Stimulated activated CD4-positive, alpha-beta T cell treated with anti-CD3 and anti-CD28 coated beads, Interleukin-2, amount 100 ng/mL, for 48 hours (primary cell): ENCODE measurements at regions not wholly inside any gene's neighbourhood (a gene's known extent, or its start where the extent isn't known, plus 50 kb on each side); places are given as distances from the start of the nearest gene placed in this dataset.

Experiments
- DNase-seq, 2 donors: peaks; one replicate each; pipeline ENCODE4 v3.0.0-alpha.2; 2020

DNA sequence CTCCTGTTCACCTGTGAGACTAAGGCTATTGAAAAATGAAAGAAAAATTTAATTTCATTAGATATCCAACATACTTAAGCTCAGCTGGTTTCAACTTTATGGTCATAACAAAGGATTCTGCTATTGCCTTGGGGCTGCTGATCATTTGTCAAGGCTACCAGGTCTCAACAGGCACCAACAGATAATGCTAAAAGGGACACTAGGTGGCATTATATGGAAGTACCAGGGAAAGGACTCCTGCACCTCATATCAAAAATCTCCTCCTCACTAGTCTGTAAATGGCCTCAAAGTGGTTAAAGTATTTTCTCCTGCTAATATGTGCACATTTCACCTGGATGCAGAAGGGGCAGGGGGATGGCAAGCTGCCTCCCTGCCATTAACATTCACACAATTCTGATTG lies 167.9 kb upstream of the REG3A start:
- no peak for DNase-seq

DNA sequence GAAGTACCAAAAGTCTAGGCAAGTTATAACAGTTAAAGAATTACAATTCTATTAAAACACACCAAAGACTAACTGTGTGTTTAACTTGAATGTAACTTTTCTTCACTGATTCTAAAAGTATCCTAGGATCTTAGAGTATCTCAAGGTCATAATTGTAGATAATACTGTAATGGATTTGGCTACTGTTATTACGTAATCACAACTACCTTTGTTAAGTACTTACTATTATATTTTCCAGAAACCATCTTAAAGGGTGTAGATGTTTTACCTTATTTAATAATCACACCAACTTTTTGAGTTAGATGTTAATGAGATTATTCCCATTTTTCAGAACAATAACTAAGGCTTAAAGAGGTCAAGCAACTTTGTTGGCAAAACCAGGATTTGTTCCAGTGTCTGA lies 161.3 kb upstream of the REG3A start:
- DNase-seq, result no peak

DNA sequence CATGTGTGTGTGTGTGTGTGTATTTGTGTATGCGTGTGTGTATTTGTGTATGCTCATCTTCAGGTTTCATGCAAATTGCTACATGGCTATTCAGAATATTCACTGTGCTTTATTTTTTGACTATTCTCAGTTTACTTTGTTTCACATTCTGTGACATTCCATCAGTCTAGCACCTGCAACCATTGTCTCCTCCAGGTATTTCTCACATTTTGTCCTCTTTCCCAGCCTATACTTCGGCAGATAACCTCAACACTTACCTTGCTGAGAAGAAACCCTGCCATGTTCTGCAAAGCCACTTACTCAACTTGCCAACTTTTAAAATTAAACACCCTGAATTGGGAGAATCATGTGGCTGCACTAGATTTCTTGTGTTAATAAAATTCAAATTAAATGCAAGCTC lies 135.4 kb upstream of the REG3A start:
- DNase-seq, result no peak

DNA sequence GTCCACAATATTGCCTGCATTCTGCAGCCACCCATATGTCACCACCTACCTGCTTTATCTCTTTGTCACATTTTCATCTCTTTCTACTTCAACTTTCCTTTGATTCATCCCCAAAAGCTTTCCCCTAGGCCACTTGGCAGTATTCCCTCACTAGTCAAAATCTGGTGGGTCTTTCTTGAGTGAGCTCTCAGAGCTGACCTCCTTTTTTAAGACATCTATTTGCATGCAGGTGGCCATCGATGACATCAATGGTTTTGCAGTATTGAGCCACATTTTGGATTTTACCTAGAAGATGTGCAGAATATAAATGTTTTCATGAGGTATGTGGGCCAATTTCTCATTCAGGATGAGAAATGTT lies 133.4 kb upstream of the REG3A start:
- DNase-seq, result no peak

DNA sequence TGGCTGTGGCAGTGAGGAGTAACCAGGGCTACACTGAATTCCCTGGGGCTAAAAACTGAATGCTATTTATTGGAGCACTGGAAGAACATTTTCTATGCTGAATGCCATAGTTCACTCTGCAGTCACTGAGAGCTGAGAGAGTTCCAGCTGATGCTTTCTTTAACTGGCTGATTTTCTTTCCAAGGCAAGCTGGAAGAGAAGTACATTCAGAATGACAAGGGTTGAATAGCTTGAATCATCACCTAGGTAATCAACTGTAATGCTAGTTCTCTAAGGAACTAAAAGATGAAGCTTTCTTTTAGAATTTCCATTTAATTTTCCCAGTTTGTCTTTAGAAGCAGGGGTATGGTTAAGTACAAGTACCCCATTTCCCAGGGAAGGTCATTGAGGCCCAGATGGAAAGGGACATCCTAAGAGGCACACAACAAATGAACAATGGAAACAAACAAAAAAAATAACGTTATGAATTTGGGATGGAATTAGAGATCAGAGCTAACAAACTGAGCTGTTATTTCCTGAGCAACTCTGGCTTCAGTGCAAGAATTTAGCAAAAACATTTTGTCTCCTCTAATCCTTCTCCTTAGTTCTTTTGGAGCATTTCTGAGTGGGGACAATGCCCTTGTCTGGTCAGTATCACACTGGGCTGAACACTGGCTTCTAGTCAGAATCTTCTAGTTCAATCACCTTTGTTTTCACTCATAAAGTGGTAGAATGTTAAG lies 132.8 kb upstream of the REG3A start:
- DNase-seq, result no peak

DNA sequence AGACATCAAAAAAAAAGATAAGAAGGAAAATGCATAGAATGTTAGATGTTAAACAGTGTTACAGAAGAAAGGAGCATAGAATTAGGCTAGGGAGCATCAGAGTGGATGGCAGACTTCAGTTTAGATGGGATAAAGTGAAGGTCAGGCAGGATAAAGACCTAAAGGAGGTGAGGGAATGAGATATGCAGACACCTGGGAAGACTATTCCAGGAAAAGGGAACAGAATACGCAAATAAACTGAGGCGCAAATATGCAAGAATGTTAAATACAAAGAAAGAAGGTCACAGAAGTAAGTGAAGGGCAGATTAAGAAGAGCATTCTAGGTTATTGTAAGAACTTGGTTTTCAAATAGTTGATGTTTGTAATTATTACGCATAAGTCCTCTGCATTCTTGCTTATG lies 116.3 kb upstream of the REG3A start:
- DNase-seq, result no peak

DNA sequence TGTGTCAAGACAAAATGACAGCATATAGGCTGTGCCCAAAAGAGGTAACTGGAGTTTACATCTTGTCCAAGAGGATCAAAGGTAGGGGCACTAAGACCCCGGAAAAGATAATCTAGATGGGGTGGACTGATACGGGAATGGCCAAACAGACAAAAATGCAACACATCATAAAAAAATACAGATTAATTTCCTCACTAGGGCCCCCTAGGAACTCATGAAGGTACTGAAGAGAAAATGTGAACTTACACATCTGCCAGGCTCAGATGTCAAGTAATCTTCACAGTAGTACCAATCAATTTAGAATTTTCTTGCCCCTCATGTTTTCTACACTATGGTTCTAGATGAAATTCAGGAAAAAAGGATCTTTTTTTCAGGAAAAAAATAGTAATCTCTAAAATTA lies 115.6 kb upstream of the REG3A start:
- DNase-seq, result no peak

DNA sequence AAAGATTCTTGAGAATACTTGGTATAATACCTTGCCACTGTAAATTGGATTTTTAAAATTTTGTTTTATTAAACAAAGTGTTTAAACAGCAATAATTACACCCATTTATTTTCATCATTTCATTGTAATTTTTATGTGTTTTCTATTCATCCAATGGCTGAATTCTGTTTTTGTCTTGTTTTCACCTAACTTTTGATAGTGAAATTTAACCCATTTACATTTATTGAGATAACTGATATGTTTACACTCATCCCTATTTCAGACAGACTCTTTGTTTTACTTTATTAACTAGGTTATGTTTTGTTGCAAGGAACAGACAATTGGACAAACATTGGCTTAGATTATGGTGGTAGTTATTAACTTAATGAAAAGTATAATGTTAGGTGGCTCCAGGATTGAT lies 113.1 kb upstream of the REG3A start:
- no peak for DNase-seq

DNA sequence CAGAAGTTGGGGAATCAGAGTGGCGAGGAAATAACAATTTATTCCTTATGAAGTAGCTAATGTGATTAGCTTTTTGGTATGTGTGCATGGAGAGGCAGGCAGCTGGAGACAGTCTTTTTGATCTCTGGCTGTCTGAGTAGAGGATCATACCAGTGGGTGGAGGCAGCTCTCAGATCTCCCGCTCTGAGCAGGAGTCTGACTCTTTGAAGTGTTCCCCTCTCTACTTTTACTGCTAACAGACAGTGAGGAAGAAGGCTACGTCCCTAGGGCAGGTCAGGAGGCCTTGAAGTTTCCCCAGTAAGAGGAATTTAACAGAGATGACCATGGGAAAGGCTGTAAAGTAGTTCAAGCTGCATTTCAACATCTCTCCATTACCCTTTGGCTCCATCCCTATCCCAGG lies 111.9 kb upstream of the REG3A start:
- no peak for DNase-seq

DNA sequence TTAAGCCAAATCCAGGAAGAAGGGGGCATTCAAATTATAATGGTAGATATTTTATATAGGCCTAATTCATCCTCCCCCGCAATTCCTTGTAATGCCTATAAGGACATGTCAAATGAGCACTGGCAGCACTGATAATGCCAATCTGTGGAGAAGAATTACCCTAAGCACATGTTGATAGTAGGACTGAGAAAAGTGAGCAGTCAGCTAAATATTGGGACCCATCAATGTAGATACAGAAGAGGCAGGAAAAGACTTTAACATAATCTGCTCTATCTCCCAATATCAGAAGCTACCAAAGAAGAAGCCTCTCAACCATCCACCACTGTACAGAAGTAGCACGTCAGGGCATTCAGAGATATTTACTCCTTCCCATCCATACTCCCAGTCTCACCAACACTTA lies 101.3 kb upstream of the REG3A start:
- DNase-seq, result no peak

DNA sequence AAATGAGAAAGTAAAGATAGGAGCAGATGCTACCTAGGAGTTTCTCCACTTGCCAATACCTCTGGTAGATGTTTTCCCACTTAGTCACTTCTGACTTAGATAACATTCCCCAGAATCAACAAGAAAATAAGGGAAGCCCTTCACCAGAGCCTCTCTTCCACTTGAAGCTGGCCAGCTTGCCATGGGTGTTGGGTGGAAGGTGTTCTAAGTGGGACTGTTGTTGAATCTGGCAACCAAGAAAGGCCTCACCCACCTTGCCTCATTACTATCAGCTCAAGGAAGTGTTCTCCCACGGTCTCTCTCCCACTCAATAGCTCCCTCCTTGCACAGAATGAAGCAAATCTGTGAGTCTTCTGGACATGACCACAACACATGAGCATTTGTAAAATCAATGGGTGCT lies 100.4 kb upstream of the REG3A start:
- no peak for DNase-seq

DNA sequence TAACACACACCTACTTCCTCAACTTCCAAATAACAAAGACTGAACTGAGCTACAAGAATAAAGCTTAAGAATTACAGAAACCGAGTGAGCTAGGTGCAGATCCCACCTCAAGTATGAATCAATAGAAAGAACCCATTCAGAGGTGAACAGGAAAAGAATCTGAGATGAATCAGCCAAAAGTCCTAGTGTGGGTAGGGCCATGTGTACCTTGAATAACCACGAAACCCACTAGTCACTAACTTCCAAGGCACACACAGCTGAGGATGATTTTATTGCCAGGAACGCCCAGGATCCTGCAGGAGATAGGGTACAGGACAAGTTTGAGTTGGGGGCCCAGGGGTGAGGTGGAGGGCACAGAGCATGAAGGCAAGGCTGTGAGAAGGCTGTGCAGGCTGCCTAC lies 99.7 kb upstream of the REG3A start:
- no peak for DNase-seq

DNA sequence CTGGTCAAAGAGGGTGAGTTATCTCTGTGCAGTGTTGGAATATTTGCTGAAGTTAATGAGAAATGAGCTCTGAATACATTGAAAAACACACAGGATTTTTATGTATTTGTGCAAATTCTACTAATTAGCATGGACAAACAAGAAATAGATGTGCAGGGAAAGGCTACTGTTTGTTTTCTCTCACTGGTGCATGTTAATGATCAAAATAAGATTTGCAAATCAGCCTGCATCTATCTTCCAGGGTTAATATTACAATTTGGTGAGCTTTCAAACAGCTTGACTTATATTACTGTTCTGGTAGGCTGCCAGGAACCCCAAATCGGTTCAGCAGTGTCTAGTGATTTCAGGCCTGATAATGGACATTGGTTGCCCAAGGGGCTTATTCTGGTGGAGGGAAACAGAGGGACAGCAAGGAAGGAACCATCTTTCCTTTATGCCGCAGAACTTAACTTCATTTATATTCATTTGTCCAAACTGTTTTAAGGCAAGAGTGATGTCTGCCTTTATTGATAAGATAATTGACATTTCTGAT lies 93.8 kb upstream of the REG3A start:
- DNase-seq, result no peak

DNA sequence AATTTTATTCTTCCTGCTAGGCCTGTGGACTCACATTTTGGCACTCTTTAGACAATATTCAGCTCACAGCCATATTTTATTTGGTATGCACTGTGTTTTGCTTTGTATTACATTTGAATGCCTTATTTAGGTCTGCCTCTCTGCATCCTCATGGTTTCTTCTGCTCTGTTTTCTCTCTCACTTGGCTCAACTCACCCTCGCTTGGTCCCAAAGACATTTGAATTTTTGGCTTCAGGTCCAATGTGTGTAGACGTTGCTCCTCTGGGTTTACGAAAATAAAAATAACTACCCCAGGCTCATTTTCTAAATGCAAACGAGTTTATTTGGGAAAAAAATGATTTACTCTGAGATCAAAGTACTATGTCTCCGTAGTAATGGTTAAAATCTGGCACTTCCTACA lies 91.1 kb upstream of the REG3A start:
- DNase-seq, result no peak

DNA sequence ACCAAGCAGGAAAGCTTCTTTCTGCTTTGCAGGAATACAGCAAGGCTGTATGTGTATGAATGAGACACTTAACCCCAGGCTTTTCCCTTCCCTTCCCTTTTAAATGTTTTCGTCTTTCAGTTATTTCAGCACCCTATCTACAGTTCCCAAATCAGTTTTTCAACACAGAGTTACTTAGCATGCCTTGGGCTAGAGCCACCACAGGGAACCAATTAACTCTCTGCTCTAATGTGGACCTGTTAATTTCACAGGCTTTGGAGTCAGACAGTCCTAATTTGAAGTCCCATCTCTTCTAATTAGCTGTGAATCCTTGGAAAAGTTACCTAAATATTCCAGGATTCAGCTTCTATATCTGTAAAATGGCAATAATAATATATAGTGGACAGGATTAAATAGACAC lies 89.2 kb upstream of the REG3A start:
- no peak for DNase-seq

DNA sequence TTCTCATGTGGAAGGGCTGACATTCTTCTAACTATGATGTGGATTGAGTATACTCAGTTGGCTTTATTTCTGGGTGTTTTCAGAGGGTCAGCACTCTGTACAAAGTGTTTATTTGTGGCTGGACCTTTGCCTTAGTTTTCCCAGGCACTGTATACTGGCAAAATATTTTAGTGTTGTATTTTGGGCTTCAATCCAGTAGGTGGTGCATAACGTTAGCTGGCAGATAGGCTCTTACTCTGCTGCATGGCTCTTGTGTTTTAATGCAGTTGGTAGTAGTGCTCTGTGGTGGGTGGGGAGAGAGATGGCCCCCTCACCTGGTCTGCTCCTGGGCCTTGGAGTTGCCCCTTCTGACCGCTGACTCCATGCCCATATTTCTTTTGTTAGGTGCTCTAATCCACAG lies 75.6 kb upstream of the REG3A start:
- no peak for DNase-seq

DNA sequence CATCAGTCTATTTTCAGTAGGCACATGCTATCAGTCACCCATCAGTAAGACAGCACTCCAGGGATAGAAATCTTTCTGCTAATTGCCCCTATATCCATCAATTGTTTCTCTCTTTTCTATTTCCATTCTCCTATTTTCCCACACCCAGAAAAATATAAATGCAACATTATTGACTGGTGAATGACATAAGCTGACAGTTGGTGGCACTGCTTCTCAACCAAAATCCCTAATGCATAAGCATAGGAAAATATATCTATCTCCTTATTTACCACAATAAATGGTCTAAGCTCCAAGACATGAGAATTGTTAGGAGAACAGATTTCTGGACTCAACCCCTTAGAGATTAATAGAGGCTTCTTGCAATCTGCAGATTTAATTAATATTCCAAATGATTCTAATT lies 64.0 kb upstream of the REG3A start:
- no peak for DNase-seq

DNA sequence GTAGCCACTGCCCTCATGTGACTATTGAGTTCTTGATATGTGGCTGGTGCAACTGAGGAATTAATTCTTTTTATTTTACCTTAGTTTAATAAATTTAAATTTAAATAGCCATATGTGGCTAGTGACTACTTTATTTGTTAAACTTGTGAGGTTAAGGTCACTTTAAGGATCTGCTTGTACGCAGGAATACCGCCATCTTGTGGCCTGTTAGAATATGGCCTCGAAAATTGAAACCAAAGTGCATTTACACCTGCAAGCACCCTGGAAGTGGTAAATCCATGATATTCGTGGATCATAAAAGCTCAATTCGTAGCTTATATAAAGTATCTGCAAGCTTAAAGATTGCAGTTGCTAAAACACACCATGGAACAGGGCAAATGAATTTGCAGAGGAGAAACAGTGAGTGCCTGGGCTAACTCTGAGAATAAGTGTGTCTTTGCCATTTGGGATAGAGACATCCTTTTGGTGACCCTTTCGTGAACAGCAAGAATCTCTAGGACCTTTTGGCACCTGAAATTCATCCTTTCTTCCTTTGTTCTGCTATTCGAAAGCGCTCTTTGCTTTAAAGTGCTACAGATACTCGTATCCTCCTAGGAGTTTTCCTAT lies 59.9 kb upstream of the REG3A start:
- DNase-seq, result peak; percentile 2 to 3

DNA sequence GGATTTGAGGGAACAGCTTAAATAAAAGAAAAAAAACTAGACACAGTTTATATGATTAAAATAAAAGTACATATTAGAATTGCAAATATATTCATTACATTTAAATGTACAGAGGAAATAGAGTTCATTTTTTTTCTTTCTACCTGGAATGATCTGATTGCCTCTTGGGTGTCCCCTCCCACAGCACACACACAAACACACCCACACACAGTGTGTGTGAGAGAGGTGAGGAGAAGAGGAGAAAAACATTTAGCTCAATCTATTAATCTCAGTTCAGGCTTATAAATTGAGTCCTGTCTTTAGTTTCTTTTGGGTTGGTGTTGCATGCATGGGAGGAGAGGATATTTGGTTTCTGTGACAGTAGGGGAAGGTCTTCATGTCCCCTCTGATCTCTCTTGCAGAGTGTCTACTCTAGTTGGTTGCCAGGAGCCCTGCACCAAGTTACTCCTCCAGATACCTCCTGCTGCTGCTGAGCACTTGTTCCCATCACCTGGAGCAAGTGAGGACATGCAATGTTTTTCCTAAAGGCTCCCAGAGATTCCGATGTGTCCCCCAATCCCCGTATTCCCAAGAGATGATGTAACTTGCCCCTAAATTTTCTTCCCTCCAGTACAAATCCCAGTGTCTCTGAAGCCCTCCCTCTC lies 50.8 kb upstream of the REG3A start:
- DNase-seq, result no peak
